ENCODE measurements at regions not wholly inside any gene's neighbourhood (a gene's known extent, or its start where the extent isn't known, plus 50 kb on each side); places are given as distances from the start of the nearest gene placed in this dataset.

DNA sequence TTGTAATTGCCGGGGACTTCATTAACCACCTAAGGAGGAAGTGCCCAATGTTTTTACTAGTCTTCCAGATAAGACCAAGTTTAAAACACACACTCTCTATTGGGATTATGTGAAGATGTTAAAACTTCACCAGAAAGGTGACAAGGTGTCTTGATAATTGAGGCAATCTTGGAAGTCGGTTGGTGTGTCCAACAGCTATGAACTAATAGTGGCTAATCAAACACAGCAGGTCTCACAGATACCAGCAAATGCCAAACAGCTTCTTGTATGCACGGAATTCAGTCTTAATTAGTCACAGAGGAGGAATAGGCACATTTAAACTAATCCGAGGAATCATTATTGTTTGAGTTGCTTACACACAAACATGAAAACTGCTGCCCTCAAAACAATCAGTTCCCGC, 214.5 kb downstream of the SEC61B start:
- no peak for DNase-seq (ENCODE audit: low spot score)

DNA sequence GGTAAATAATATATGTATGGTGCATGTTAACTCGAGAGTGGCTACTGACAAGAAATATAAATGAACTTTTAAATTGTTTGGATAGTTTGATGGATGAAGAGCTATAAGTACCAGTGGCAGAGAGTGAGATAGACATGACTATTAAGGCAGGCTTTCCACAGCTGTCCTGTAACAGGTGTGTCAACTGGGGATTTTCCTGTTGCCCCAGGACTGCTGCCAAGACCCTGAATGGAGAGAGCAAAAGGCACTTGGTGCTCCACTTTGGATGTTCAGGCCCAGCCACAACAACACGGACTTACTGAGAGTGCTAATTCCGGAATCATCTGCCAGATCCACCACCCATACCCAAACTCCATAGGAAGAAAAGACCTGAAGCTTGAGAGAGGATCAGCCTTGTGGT, 215.1 kb downstream of the SEC61B start:
- DNase-seq (ENCODE audit: low spot score): no peak

DNA sequence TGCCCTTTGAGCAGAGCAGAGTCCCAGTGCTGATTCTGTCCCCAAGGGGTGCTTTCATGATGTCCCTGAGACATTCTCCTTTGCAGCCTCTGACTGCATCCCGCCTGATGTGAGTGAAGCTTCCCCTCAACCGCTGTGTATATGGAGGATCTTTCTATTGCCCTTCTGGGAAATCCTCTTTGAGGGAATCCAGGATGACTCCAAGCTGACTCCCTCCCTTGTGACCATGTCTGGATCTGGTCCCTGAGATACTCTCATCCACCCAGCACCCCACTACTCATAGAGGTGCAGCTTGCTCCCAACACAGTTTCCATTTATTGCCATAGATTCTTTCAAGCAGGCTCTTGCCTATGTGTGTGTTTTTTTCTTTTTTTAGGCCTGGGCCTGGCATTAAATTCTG, 216.5 kb downstream of the SEC61B start:
- DNase-seq (ENCODE audit: low spot score): no peak

DNA sequence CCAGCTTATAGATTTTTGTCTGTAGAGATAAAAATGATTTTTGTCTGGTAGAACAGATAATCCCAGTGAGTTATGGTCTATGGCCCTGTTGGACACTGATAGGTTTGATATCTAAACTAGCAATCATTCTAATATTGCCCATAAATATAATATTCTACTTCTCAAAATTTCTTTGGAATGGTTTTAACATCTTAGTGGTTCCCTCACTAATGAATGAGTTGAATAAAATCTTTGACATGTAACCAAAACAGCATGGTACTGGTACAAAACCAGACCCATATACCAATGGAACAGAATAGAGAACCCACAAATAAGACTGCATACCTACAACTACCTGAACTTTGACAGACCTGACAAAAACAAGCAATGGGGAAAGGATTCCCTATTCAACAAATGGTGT, 219.7 kb downstream of the SEC61B start:
- DNase-seq (ENCODE audit: low spot score): no peak

DNA sequence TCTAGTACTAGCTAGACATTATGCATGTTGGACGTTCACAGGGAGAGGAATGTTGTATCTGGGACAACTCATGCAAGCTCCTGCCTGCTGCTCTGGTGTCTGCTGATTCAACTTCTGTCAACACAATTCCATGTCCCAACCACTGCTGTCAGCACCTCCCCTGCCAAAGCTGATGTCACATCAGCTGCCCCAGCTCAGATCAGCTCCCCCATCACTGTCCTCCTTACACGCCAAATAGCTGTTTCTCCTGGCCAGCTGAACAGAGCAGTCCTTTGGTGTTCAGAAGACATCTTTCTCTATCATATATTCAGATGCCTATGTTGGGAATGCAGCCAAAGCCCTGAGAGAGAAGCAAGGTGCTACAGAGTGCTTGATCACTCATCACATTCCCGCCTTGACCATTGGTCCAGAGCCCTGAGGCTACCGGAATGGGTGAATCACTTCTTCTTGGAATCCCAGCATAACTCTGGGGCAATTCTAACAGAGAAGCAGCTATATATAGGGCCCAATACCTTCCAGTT, 223.3 kb downstream of the SEC61B start:
- no peak for DNase-seq (ENCODE audit: low spot score)

DNA sequence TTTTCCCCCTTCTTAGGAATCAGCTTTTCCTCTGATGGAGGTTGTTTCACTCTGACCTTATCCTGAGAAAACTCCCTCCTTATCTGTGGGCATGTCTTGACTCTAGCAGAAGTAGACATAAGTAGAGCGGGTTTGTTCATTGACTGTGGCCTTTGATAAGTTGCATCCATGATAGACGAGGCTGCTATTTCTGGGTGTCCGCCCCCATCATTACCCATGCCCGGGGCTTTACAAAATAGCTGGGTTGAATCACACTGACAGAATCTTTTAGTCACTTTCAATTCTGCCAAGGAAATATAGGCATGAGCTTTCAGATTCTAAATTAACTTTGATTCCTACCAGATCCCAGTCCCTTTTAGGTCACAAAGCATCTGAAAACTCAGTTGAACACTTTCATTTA, 223.8 kb downstream of the SEC61B start:
- no peak for DNase-seq (ENCODE audit: low spot score)

- no peak for DNase-seq (ENCODE audit: low spot score)
These were observed 225.9 kb downstream of the SEC61B start for GRCh38 chr9:99447951-99448350.

DNA sequence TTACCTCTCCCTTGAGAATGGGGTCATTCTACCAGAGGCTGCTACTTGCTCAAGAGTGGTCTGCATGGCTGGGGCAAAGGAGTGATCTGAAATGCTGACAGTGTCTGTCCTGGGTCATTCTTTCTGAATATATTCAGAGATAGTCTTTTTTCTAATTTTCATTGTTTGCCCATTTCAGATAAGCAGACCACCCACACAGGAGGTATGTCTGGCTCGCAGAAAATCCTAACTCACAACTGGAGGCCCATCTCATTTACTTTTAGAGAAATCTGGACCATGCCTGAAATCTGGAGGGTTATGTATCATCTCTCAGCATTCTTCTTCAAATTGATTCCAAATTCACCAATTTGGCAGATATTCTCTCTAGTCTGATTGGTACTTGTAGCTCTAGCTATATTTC, 227.6 kb downstream of the SEC61B start:
- no peak for DNase-seq (ENCODE audit: low spot score)

DNA sequence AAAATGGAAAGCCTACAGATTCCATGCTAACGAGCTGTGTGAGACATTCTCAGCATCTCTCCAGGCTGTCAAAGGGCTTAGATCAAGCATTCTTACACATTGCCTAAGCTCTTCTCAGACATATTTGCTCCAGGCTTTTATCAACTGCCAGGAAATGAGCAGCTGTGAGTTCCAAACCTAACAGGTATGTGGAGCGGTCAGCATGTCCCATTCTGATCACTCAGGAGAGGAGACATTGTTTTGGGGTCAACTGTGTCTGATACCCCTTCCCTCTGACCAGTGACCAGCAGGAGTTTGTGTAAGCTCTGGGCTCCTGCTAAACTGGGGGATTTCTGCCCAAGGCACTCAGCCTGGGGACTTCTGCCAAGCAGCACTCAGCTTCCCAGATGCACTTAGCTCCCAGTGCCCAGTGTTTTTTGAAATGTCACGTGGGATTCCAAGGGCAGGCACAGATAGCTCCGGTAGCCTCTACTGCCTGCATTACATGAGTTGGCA, 229.1 kb downstream of the SEC61B start:
- no peak for DNase-seq (ENCODE audit: low spot score)

DNA sequence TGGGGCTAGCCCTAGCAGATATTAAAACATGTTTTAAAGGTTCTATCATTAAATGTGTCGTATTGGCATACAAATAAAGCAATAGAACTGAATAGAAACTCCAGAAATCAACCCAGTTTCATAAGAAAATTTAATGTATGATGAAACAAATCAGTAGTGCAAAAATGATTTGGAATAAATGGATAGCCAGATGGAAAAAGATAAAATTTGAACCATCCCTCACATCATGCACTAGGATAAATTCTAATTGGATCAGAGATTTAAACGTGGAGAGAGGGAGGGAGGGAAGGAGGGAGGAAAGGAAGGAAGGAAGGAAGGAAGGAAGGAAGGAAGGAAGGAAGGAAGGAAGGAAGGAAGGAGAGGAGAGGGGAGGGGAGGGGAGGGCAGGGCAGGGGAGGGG, 235.3 kb downstream of the SEC61B start:
- no peak for DNase-seq (ENCODE audit: low spot score)

- DNase-seq (ENCODE audit: low spot score): no peak
These were observed 235.9 kb downstream of the SEC61B start for GRCh38 chr9:99457981-99458380.

DNA sequence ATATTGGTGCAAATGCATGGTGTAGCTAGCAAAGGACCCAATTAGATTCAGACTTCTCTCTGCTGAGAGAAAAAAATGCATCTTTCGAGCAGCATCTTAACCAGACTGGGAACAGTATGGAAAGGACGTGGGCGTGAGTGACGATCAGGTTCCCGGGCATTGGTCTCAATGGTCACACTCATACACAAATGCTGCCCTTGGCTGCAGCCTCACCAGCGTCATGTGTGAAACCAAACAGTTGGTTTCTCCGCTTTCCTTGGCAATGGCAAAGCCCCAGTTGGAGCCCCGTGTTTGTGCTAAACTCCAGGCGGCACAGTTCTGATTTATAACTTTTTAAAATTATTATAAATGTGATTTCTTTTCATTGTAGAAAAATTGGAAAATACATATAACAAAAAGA, 237.8 kb downstream of the SEC61B start:
- DNase-seq (ENCODE audit: low spot score): no peak

DNA sequence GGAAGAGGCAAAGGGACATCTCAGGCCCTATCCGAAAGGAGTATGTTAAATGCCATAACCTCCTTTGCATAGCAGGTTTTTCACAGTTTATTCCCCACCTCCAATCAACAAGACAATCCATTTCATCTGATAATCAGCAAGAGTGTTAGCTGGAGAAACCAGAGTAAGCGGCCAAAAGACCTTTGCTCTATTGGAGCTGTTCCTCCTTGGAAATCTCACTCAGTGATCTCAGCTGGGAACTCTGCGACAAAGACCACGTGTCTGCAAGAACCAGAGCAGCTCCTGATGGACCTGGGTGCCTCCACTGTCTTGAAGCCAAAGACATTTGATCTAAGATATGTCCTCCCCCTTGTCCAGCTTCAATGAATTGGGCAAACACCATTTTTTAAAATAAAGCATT, 241.0 kb downstream of the SEC61B start:
- no peak for DNase-seq (ENCODE audit: low spot score)

GRCh38 chr9:99464568-99464967, 242.5 kb downstream of the SEC61B start:
- no peak for DNase-seq (ENCODE audit: low spot score)

DNA sequence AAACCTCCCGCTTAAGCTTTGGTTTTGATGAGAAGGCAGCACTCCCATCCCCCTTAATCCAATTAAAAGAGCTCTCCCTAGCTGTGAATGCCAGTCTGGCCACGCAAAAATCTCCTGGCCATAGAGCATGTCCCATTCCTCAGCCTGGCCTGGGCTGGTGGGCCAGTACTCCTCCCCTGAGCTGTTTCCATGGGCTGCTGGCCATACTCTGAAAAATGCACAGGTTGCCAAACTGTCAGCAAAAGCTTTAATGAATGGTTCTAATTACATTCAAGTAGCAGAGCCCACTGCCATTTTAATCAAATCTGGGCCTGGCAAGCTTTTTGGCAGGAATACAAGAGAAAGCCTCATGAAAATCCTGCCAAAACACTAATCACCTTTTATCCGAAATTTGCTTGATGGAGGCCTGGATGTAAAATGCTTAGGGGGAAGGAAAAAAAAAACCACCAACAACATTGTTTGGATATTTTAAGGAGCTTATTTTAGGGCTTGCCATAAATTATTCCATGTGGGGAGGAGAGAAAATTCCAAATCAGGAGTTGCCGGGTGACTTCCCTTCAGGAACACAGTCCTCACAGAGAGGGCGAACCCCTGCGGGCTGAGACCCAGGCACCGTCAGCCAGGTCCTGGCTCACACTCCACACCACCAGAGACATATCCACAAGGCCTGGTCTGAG, 243.3 kb downstream of the SEC61B start:
- DNase-seq (ENCODE audit: low spot score): no peak

GRCh38 chr9:99466104-99466503, 244.0 kb downstream of the SEC61B start:
- no peak for DNase-seq (ENCODE audit: low spot score)

DNA sequence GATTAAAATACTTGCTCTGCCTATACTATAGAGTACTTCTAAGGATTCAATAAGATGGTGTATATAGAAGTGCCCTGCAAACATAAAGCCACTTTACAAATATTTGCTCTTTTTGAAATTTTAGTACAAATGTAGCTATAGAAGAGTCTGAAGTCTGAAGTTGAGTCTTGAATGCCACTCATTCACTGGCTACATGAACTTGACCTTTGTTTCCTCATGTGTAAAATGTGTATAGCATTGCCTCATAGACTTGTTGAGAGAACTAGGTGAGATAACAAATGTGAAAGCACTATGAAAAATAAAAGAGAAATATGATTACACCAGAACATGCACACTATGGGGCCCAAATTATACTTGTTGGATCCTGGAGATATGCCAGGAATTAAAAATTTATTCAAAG, 244.7 kb downstream of the SEC61B start:
- DNase-seq (ENCODE audit: low spot score): no peak

DNA sequence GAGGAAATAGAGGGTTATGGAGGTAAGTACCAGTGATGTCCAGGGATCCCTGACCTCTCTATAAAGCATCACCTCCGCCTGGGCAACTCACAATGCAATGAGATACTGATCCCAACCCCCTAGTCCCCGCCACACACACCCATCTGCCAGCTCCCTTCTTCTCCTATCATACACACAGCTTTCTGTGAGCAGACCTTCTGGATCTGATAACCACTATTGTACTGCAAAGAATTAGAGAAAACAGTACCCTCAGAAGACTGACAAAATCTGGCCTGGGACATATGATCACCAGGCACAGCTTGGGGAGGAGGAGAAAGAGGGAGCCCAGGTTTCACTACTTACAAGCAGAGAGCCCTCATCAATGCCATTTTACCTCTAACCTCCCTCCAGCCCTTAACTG, 249.0 kb downstream of the SEC61B start:
- DNase-seq (ENCODE audit: low spot score): no peak

DNA sequence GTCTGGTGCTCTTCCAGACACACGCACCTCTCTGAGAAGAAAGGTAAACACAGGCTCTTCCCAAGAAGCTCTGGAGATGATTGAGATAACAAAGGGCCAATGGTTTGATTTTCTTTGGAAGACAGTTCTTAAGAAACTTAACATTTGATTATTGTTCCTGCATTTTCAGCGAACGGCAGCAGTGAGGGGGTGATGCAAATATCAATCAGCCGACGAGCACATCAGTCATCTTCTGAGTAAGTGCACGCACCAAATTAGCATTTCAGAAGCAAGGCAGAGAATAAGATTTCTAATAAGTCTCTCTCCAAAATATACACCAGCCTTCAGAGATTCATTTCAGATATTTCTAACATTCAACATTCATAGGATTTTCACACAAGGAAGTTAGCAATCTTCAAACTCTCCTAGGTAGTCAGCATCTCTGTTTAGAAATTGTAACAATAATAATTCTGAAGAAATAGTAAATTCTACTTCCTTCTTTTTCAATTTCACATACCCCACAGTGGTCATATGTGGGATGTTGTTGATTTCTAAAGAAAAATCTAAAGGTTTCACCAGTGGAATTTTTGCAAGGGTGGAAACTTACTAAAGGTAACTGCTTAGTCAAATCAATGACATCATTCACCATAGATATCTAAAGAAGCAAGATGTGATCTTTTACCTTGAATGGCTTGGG, 250.3 kb downstream of the SEC61B start:
- DNase-seq (ENCODE audit: low spot score): no peak

DNA sequence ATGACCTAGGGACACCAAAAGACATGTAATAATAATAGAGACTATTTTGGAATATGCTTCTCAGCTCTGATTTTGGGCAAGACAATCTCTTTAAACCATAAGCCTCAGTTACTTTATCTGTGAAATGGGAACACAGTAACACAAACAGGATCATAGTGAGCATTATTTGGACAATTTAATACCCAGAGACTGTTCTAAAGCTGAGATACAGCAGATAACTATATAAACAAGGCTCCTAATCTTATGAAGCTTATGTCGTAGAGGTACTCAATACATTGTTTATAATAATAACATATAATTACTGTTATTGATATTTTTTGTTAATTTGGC, 250.8 kb downstream of the SEC61B start:
- no peak for DNase-seq (ENCODE audit: low spot score)

DNA sequence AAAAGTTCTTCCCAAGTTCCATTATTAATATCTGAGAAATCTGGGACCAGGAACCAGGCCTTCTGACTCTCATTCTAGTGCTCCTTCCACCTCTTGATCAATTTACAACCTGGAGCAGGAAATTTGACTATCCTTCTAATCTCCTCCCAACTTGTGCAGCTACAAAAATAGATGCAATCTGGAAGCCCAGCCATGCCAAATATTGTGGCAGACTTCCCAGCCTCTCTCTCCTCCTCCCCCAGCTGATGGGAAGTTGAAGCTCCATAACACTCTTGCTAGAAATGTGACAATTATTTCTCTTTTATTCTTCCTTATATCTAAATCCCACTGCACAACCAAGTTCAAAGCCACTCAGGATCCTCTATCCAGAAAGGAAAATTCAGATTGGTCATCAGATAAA, 252.1 kb downstream of the SEC61B start:
- no peak for DNase-seq (ENCODE audit: low spot score)

- DNase-seq (ENCODE audit: low spot score): no peak
These were observed 253.5 kb downstream of the SEC61B start for GRCh38 chr9:99475401-99476065.

GRCh38 chr9:99478469-99479027, 256.5 kb downstream of the SEC61B start:
- no peak for DNase-seq (ENCODE audit: low spot score)

Data from SW480 (cell line).